ENCODE measurements at regions not wholly inside any gene's neighbourhood (a gene's known extent, or its start where the extent isn't known, plus 50 kb on each side); places are given as distances from the start of the nearest gene placed in this dataset.
"Not testable (repeated sequence)": the region's sequence is repeated elsewhere in the genome, so short reads cannot be mapped to it uniquely, and the experiment has no call there.

DNA sequence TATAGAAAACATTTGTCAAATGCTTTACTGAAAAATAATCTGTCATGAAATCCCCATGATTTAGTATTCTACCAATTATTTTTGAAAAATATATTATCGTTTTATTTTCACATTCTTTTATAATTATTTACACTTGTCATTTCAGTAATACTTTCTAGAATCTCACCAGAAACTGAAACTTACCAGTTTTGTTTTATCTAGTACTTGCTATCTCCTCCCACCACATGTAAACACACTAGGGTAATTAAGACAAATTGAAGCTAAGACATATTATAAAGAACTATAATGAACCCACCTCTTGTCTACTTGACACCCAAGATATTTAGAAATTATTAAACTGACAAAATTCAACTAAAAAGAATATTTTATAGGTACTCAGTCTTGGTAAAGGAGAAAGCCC lies 51.5 kb upstream of the GRM3 start:
- no peak for DNase-seq (ENCODE audit: low read depth)

DNA sequence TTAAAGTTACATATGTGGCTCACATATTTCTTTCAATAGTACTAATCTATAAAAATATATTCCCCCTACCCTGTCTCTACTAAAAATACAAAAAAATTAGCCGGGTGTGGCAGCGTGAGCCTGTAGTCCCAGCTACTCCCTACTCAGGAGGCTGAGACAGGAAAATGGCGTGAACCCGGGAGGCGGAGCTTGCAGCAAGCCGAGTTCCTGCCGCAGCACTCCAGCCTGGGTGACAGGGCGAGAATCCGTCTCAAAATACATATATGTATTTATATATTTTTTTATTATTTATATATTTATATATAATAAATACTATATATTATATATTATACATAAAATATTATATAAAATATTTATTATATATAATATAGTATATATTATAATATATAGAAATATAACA lies 69.7 kb upstream of the GRM3 start:
- no peak for DNase-seq (ENCODE audit: low read depth)

GRCh38 chr7:86558680-86559501 lies 84.8 kb upstream of the GRM3 start:
- DNase-seq (ENCODE audit: low read depth): no peak

GRCh38 chr7:86534641-86535040 lies 109.1 kb upstream of the GRM3 start:
- DNase-seq (ENCODE audit: low read depth): no peak

DNA sequence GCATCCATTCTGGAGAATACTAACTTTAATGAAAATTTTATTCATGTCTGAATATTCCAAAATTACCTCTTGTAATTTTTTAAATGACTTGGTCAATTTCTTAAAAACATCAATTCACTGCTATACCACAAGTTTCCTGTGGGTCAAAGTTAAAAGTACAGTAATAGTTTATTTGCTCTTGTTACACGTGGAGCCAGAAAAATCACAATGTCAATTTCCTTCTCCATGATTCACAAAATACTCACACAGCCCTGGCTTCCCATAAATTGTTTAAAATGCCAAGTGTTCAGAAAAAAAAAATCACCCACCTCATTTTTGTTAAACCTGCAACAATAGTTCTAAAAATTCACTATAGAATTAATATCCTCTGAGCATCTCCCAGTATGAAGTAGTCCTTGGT lies 139.5 kb upstream of the GRM3 start:
- DNase-seq (ENCODE audit: low read depth): no peak

DNA sequence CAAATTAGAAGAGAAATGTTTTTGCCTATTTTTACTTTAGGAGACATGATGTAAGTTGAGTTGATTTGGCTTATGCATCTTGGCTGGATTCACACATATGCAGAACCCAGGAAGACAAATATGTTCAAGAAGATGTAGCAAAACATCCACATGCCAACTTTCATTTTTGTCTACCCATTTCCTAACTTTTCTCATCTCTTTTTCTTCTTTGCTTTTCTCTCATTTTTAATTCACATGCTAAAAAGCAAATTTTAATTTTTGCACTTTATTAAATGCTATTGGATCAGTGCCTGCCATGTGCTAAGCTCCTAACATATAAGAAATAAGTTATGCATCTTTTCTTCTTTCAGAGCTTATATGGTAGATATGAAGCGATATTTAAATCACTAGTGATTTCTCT lies 143.7 kb upstream of the GRM3 start:
- DNase-seq (ENCODE audit: low read depth): no peak

DNA sequence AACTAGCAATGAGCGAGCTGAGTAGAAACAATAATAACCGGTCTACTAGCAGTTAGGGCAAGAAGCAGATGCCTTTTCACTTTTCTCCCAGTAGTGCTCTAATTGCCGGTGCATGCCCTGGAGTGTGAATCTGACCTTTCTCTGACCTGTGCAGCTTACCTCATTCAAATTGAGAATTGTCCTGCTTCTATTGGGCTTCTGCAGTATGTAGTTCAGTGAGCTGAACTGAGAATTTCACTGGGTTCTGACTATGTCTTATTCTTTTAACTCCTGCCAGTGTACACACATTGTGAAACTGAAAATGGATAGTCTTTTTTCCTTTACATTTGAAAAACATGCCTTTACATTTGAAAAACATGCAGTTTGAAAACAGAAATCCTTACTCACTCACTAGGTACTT lies 157.9 kb upstream of the GRM3 start:
- DNase-seq (ENCODE audit: low read depth): no peak

GRCh38 chr7:86479144-86479543 lies 164.6 kb upstream of the GRM3 start:
- DNase-seq (ENCODE audit: low read depth): no peak

DNA sequence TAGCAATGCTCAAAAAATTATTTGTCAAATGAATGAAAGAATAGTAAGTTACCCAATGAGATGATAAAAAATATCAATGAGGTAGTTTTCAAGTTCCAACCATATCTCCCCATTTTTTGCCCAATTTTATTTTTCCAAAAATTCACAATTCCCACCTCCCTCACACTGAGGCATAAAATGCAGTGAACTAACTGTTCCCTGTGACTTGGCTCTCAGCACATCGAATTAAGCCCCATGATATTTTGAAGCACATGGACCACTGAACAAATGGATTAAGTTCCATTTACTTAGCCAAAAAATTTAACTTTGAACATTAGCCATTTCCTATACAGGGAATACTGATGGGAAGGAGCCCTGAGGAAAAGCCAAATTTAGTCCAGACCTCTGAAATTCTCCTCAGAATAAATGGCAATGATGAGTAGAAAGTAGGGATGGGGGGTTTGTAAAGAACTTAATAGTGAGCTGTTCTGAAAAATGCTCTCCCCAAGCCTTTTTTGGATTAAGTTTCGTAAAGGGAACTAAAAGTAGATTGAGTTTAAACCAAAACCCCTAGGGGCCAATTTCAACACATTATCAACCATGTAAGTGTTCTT lies 166.3 kb upstream of the GRM3 start:
- DNase-seq (ENCODE audit: low read depth): no peak

DNA sequence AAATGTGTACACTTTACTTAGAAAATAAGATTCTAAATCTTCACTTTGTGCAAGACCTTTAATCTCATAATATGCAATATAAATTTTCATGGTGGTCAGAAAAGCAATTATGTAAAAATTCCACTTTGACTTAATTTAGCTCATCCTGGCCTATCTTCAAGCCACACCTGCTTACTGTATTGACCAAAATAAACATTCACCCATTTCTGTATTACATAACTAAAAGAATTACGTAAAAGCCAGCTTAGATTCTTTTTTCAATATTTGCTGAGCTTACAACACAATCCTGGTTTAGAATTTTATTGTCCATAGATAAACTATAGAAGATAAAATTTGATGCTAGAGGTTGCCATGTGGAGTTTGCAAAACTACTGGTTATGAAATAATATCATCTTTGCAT lies 172.9 kb upstream of the GRM3 start:
- DNase-seq (ENCODE audit: low read depth): no peak

- DNase-seq (ENCODE audit: low read depth): peak; percentile 18
These were observed 173.9 kb upstream of the GRM3 start for GRCh38 chr7:86469680-86470295.

GRCh38 chr7:86454753-86455152 lies 189.0 kb upstream of the GRM3 start:
- DNase-seq (ENCODE audit: low read depth): no peak

- DNase-seq (ENCODE audit: low read depth): no peak
These were observed 190.3 kb upstream of the GRM3 start for GRCh38 chr7:86453454-86453853.

DNA sequence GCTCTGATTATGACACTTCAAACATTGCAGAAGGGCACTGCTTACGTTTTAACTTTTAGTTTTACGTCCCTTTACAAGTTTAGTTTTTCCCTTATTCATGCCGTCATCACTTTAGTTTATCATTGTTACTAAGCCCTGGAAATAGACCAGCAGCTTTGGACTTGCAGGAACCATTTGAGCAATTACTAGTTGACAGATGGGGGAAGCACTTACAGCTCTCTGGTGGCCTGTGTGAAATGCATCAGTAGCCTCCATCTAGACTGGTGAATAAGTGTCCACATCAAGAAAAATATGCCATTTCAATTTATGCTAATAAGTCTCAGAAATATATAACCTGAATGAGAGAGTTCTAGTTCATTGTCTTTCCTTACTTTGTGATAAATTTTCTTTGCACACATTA lies 194.9 kb upstream of the GRM3 start:
- DNase-seq (ENCODE audit: low read depth): no peak

GRCh38 chr7:86445285-86445684 lies 198.4 kb upstream of the GRM3 start:
- DNase-seq (ENCODE audit: low read depth): no peak

GRCh38 chr7:86444245-86444644 lies 199.5 kb upstream of the GRM3 start:
- no peak for DNase-seq (ENCODE audit: low read depth)

DNA sequence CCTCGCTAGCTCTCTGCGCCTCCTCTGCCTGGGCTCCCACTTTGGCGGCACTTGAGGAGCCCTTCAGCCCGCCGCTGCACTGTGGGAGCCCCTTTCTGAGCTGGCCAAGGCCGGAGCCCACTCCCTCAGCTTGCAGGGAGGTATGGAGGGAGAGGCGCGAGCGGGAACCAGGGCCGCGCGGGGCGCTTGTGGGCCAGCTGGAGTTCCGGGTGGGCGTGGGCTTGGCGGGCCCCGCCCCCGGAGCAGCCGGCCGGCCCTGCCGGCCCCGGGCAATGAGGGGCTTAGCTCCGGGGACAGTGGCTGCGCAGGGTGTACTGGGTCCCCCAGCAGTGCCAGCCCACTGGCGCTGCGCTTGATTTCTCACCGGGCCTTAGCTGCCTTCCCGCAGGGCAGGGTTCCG lies 203.3 kb upstream of the GRM3 start:
- not testable (repeated sequence) for DNase-seq (ENCODE audit: low read depth)

GRCh38 chr7:86437951-86438450 lies 205.7 kb upstream of the GRM3 start:
- no peak for DNase-seq (ENCODE audit: low read depth)

DNA sequence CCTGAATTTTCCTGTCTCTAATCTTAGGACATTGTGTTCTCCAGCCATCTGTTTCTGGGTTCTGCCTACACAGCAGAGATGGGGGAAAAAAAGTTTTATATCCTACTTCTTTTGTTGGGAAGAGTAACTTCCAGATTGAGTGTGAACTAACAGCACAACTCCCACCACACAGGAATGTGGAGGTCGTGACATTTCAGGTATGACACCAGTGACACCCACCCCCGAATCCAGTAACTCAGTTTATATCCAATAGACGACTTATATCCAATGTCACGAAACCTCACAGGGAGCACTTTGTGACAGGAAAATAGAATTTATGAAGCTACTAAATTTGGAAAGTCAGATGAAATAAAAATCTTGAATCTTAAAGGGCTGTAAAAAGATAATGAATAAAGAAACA lies 211.9 kb upstream of the GRM3 start:
- DNase-seq (ENCODE audit: low read depth): no peak

DNA sequence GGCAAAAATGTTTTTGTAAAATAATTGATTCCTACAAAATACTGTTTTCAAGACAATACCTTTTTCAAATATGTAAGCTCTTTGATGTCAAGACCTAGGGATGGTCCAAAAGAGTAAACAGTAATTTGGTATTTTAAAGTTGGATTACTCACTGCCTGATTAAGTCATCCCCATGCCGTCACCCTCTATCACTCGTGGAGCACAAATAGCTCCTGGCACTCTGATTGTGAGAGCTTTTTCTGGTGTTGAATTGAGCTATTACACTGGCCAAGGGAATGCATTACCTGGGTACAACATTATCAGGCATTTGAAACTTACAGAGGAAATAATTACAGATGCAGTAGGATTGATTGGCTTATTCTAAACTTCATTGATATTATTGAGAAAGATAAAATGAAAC lies 231.9 kb upstream of the GRM3 start:
- DNase-seq (ENCODE audit: low read depth): no peak

GRCh38 chr7:86407291-86407690 lies 236.4 kb upstream of the GRM3 start:
- no peak for DNase-seq (ENCODE audit: low read depth)

- no peak for DNase-seq (ENCODE audit: low read depth)
These were observed 251.9 kb upstream of the GRM3 start for GRCh38 chr7:86391813-86392212.

GRCh38 chr7:86375602-86376001 lies 268.1 kb upstream of the GRM3 start:
- not testable (repeated sequence) for DNase-seq (ENCODE audit: low read depth)

All from fibroblast of gingiva (primary cell).